IMR-90 (cell line): ENCODE measurements at regions not wholly inside any gene's neighbourhood (a gene's known extent, or its start where the extent isn't known, plus 50 kb on each side); places are given as distances from the start of the nearest gene placed in this dataset.

Experiments used
- ATAC-seq: fragments of 200-7000 bp; cut with Tn5 transposase; 2 replicates; pipeline ENCODE4 v1.9.1; 2020; ENCODE audit warnings: low read depth, mild to moderate bottlenecking, moderate library complexity
- BruUV-seq: library from RNA; stranded (reverse); fragments of 400-500 nt; replicated peaks from 2 replicates; lab custom pipeline; 2021; lab: Mats Ljungman, UMichigan
- CTCF ChIA-PET: fragments of 300-600 bp; formaldehyde crosslinking; extraction: SDS; loops from one replicate; lab custom pipeline; 2021; ENCODE audit warnings: antibody characterized with exemption; lab: Yijun Ruan, JAX
- POLR2A ChIA-PET: fragments of 300-600 bp; sonication (Branson Sonifier 250); formaldehyde crosslinking; loops from one replicate; lab custom pipeline; 2022; ENCODE audit warnings: antibody characterized with exemption; ENCODE audit not compliant: unreplicated experiment; lab: Charles Lee
- DNase-seq: peaks from one replicate; pipeline ENCODE4 v3.0.0; 2013
- H2AFZ ChIP-seq: replicated peaks from 2 replicates; pipeline ENCODE3; 2013; ENCODE audit warnings: low read length, mild to moderate bottlenecking; ENCODE audit not compliant: poor library complexity
- H2AK5ac ChIP-seq: 2 replicates; pipeline ENCODE4 v1.6.1; 2013; ENCODE audit warnings: low read depth, low read length, inconsistent platforms
- H2AK9ac ChIP-seq: replicated peaks from 2 replicates; pipeline ENCODE3; 2013; ENCODE audit warnings: mild to moderate bottlenecking, low read depth, low read length, moderate library complexity; ENCODE audit not compliant: poor library complexity
- H2BK120ac ChIP-seq: 2 replicates; pipeline ENCODE4 v1.6.1; 2013; ENCODE audit warnings: low read depth, low read length, inconsistent platforms
- H2BK15ac ChIP-seq: 3 replicates; pipeline ENCODE4 v1.6.1; 2013; ENCODE audit warnings: low read depth, low read length, inconsistent platforms
- H2BK20ac ChIP-seq: 2 replicates; pipeline ENCODE4 v1.6.1; 2013; ENCODE audit warnings: low read depth, mild to moderate bottlenecking, inconsistent platforms, low read length, moderate library complexity
- H2BK5ac ChIP-seq: 2 replicates; pipeline ENCODE4 v1.6.1; 2013; ENCODE audit warnings: mild to moderate bottlenecking, low read depth, low read length, inconsistent platforms; ENCODE audit not compliant: poor library complexity, severe bottlenecking
- H3K14ac ChIP-seq: replicated peaks from 2 replicates; pipeline ENCODE4 v1.6.1; 2013; ENCODE audit warnings: low read depth, low read length, inconsistent platforms
- H3K18ac ChIP-seq: 2 replicates; pipeline ENCODE4 v1.6.1; 2013; ENCODE audit warnings: low read depth, low read length, control low read depth
- H3K23ac ChIP-seq: 2 replicates; pipeline ENCODE4 v1.6.1; 2013; ENCODE audit warnings: low read depth, low read length, inconsistent platforms
- H3K27ac ChIP-seq: 2 replicates; pipeline ENCODE4 v1.5.1; 2013; ENCODE audit warnings: mild to moderate bottlenecking, control low read depth, low read length; ENCODE audit not compliant: insufficient read depth
- H3K27me3 ChIP-seq: 2 replicates; pipeline ENCODE4 v1.6.1; 2013; ENCODE audit warnings: low read length; ENCODE audit not compliant: control insufficient read depth, insufficient read depth
- H3K36me3 ChIP-seq: 2 replicates; pipeline ENCODE4 v1.6.1; 2013; ENCODE audit warnings: low read length, mixed read lengths; ENCODE audit not compliant: control insufficient read depth, insufficient read depth
- H3K4ac ChIP-seq: 2 replicates; pipeline ENCODE4 v1.6.1; 2013; ENCODE audit warnings: low read depth, low read length, inconsistent platforms
- H3K4me1 ChIP-seq: 2 replicates; pipeline ENCODE4 v1.6.1; 2013; ENCODE audit warnings: low read length, mixed read lengths; ENCODE audit not compliant: control insufficient read depth, insufficient read depth
- H3K4me2 ChIP-seq: 2 replicates; pipeline ENCODE4 v1.6.1; 2013; ENCODE audit warnings: low read depth, mild to moderate bottlenecking, control low read depth, low read length, moderate library complexity
- H3K4me3 ChIP-seq: 2 replicates; pipeline ENCODE4 v1.5.1; 2013; ENCODE audit warnings: low read depth, mild to moderate bottlenecking, control low read depth, low read length, moderate library complexity; ENCODE audit not compliant: insufficient read depth
- H3K56ac ChIP-seq: 2 replicates; pipeline ENCODE4 v1.6.1; 2013; ENCODE audit warnings: low read length, inconsistent platforms; ENCODE audit not compliant: insufficient read depth; ENCODE audit errors: extremely low read depth
- H3K79me1 ChIP-seq, 2 experiments: 2 replicates each; pipeline ENCODE4 v1.6.1; 2013; ENCODE audit warnings: low read length in 2 of 2, inconsistent platforms in 1 of 2, low read depth in 1 of 2
- H3K9ac ChIP-seq: 2 replicates; pipeline ENCODE4 v1.6.1; 2013; ENCODE audit warnings: low read depth, low read length, control low read depth
- H3K9me1 ChIP-seq: 2 replicates; pipeline ENCODE4 v1.6.1; 2013; ENCODE audit warnings: low read length, inconsistent platforms; ENCODE audit not compliant: insufficient read depth
- H3K9me3 ChIP-seq: 2 replicates; pipeline ENCODE4 v1.6.1; 2013; ENCODE audit warnings: low read length; ENCODE audit not compliant: control insufficient read depth, insufficient read depth
- H4K20me1 ChIP-seq: 2 replicates; pipeline ENCODE4 v1.6.1; 2013; ENCODE audit warnings: low read length, inconsistent platforms; ENCODE audit not compliant: insufficient read depth
- H4K5ac ChIP-seq: 2 replicates; pipeline ENCODE4 v1.6.1; 2013; ENCODE audit warnings: mild to moderate bottlenecking, low read depth, low read length, control low read depth
- H4K8ac ChIP-seq, 2 experiments: 2 replicates each; pipeline ENCODE4 v1.6.1; 2013; ENCODE audit warnings: low read depth in 2 of 2, low read length in 2 of 2, control low read depth in 1 of 2, inconsistent platforms in 1 of 2
- H4K91ac ChIP-seq: 2 replicates; pipeline ENCODE4 v1.6.1; 2013; ENCODE audit warnings: low read depth, low read length, inconsistent platforms; ENCODE audit not compliant: insufficient read depth
- MXI1 ChIP-seq: IDR thresholded peaks from 2 replicates; pipeline ENCODE4 v1.6.1; 2012; ENCODE audit warnings: low read depth, mild to moderate bottlenecking, low read length, moderate library complexity, borderline replicate concordance
- WGBS, 2 experiments: methylation state at CpG; one replicate each; pipeline versions ENCODE4 v1.1.5 to v1.1.7; 2013; ENCODE audit warnings: missing lambda C conversion rate in 2 of 2; ENCODE audit not compliant: insufficient read length in 1 of 2; ENCODE audit errors: extremely low coverage in 2 of 2; 5-methylcytosine and 5-hydroxymethylcytosine counted together
- dilution Hi-C: fragments of 300-500 bp; cut with HindIII; formaldehyde crosslinking; loops from one replicate; pipeline ENCODE4 v1.14.3; 2018; ENCODE audit warnings: low sequenced_read_pairs; ENCODE audit not compliant: unreplicated experiment
- in situ Hi-C: fragments of 300-500 bp; cut with MboI; formaldehyde crosslinking; loops from 3 replicates; pipeline ENCODE4 v1.14.3; 2019; ENCODE audit warnings: low sequenced_read_pairs, inconsistent platforms, mixed read lengths
- intact Hi-C: fragments of 100-400 bp; cut with micrococcal nuclease; formaldehyde crosslinking; loops from 2 replicates; pipeline ENCODE4 v1.10.0; 2022

DNA sequence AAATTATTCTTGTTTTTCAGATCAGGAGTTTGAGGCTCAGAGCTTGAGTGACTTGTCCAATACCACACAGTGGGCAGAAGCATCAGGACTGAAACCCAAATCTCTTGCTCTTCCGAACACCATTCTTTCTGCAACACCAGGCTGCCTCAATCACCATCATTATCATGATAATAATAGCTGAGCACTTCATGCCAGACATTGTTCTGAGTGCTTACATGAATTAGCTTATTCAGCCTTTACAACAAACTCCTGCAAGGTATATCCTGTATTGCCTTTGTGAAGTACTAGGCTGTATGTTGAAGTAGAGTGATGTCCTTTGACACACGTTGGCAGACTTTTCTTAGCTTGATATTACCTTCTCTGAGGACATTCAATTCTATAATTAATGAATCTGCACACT is 257.4 kb upstream of the ATP2B1 start:
- no peak overlapping the region for H3K4me2 ChIP-seq
- intact Hi-C loops (no loop called here), dilution Hi-C loops (no loop called here), in situ Hi-C loops (no loop called here)
- H3K27ac ChIP-seq, result no peak overlapping the region
- no peaks in the 10 kb centered on the region for H3K36me3 ChIP-seq
- H3K4me3 ChIP-seq, result no peak overlapping the region
- BruUV-seq, result no TSS peak
- H3K9me1 ChIP-seq, result no peaks in the 10 kb centered on the region
- TF ChIP-seq MXI1, result no peak
- H4K5ac ChIP-seq, result no peak overlapping the region
- H4K20me1 ChIP-seq, result no peaks in the 10 kb centered on the region
- H4K8ac ChIP-seq, result no peak overlapping the region
- H2BK120ac ChIP-seq, result no peak overlapping the region
- H2AFZ ChIP-seq, result no peak overlapping the region
- WGBS, 2 experiments, result no CpG with 5 or more reads among the region's 2 CpGs
- no peak overlapping the region for H4K91ac ChIP-seq
- no peak overlapping the region for H3K4ac ChIP-seq
- ATAC-seq (no peak), DNase-seq (no peak)
- no peak overlapping the region for H3K9ac ChIP-seq
- ChIA-PET CTCF (no interaction called here), POLR2A (interaction anchor here (0.6 kb wide), 1 partner anchor 427 kb away, joined by 3 read pairs; no protein-coding TSS in a partner anchor)
- H2BK15ac ChIP-seq, result no peak overlapping the region
- no peaks in the 10 kb centered on the region for H3K79me1 ChIP-seq
- no peak overlapping the region for H3K56ac ChIP-seq
- H3K4me1 ChIP-seq, result no peaks in the 10 kb centered on the region
- H2BK20ac ChIP-seq, result no peak overlapping the region
- H2AK9ac ChIP-seq, result no peak overlapping the region
- no peak overlapping the region for H3K23ac ChIP-seq
- H3K9me3 ChIP-seq, result no peaks in the 10 kb centered on the region
- H3K18ac ChIP-seq, result no peak overlapping the region
- H2AK5ac ChIP-seq, result no peak overlapping the region
- no peaks in the 10 kb centered on the region for H3K27me3 ChIP-seq
- H2BK5ac ChIP-seq, result no peak overlapping the region
- H3K14ac ChIP-seq, result no peak overlapping the region
